Neuronal stem cell (in vitro differentiated cells): ENCODE measurements at regions not wholly inside any gene's neighbourhood (a gene's known extent, or its start where the extent isn't known, plus 50 kb on each side); places are given as distances from the start of the nearest gene placed in this dataset.

ENCODE experiments used
- DNase-seq: peaks from one replicate; pipeline ENCODE4 v3.0.0-alpha.2; 2013; ENCODE audit warnings: low spot score
- H2AFZ ChIP-seq: one replicate; pipeline ENCODE4 v1.6.1; 2013; ENCODE audit warnings: mild to moderate bottlenecking, low read length, inconsistent platforms
- H2AK5ac ChIP-seq: 2 replicates; pipeline ENCODE4 v1.6.1; 2013; ENCODE audit warnings: low read depth, mild to moderate bottlenecking, inconsistent platforms, low read length, moderate library complexity, mixed read lengths
- H2BK120ac ChIP-seq: 2 replicates; pipeline ENCODE4 v1.6.1; 2013; ENCODE audit warnings: low read depth, mild to moderate bottlenecking, inconsistent platforms, low read length, moderate library complexity, mixed read lengths
- H2BK12ac ChIP-seq: one replicate; pipeline ENCODE4 v1.6.1; 2013; ENCODE audit warnings: low read length, inconsistent platforms
- H2BK15ac ChIP-seq: 2 replicates; pipeline ENCODE4 v1.6.1; 2013; ENCODE audit warnings: mild to moderate bottlenecking, low read length, inconsistent platforms, mixed read lengths
- H2BK5ac ChIP-seq: one replicate; pipeline ENCODE4 v1.6.1; 2013; ENCODE audit warnings: inconsistent platforms, mild to moderate bottlenecking, low read length, moderate library complexity
- H3K14ac ChIP-seq: one replicate; pipeline ENCODE4 v1.6.1; 2013; ENCODE audit warnings: low read length, inconsistent platforms
- H3K18ac ChIP-seq: 2 replicates; pipeline ENCODE4 v1.6.1; 2013; ENCODE audit warnings: low read length, inconsistent platforms
- H3K23ac ChIP-seq: 2 replicates; pipeline ENCODE4 v1.6.1; 2013; ENCODE audit warnings: low read depth, mild to moderate bottlenecking, mixed read lengths, low read length, inconsistent platforms; ENCODE audit not compliant: poor library complexity
- H3K27ac ChIP-seq: replicated peaks from 3 replicates; pipeline ENCODE4 v1.5.1; 2013; ENCODE audit warnings: low read length, inconsistent platforms
- H3K27me3 ChIP-seq, 3 experiments: 2 replicates each; pipeline ENCODE4 v1.6.1; 2013; ENCODE audit warnings: low read length in 3 of 3, mild to moderate bottlenecking in 2 of 3, inconsistent platforms in 1 of 3, low read depth in 1 of 3, mixed read lengths in 1 of 3, moderate library complexity in 1 of 3; ENCODE audit not compliant: control insufficient read depth in 3 of 3, insufficient read depth in 3 of 3
- H3K36me3 ChIP-seq, 2 donors: replicated peaks in 1 of 2; 2 replicates each; pipeline ENCODE4 v1.6.1; 2013; ENCODE audit warnings: low read length in 2 of 2; ENCODE audit not compliant: control insufficient read depth in 2 of 2, insufficient read depth in 2 of 2
- H3K4ac ChIP-seq: 2 replicates; pipeline ENCODE4 v1.6.1; 2013; ENCODE audit warnings: inconsistent platforms, mild to moderate bottlenecking, low read length, moderate library complexity
- H3K4me1 ChIP-seq, 2 donors: 1 replicate in 1 of 2; 2 replicates in 1 of 2; pipeline ENCODE4 v1.6.1; 2013; ENCODE audit warnings: low read length in 2 of 2, low read depth in 1 of 2; ENCODE audit not compliant: control insufficient read depth in 2 of 2, insufficient read depth in 1 of 2
- H3K4me2 ChIP-seq: one replicate; pipeline ENCODE4 v1.6.1; 2013; ENCODE audit warnings: mild to moderate bottlenecking, low read length, inconsistent platforms; ENCODE audit not compliant: insufficient read depth, poor library complexity, severe bottlenecking
- H3K4me3 ChIP-seq, 2 donors: 2 replicates each; pipeline ENCODE4 v1.5.1; 2013; ENCODE audit warnings: low read length in 2 of 2, mild to moderate bottlenecking in 2 of 2, inconsistent platforms in 1 of 2, moderate library complexity in 1 of 2
- H3K79me1 ChIP-seq: one replicate; pipeline ENCODE4 v1.6.1; 2013; ENCODE audit warnings: low read depth, mild to moderate bottlenecking, inconsistent platforms, low read length, moderate library complexity
- H3K9ac ChIP-seq: one replicate; pipeline ENCODE4 v1.6.1; 2013; ENCODE audit warnings: mild to moderate bottlenecking, low read depth, low read length, inconsistent platforms; ENCODE audit not compliant: poor library complexity
- H3K9me3 ChIP-seq, 2 donors: replicated peaks in 1 of 2; 2 replicates each; pipeline versions ENCODE3 to v1.6.1; 2013; ENCODE audit warnings: low read length in 2 of 2, mild to moderate bottlenecking in 2 of 2, inconsistent platforms in 1 of 2, low read depth in 1 of 2, mixed read lengths in 1 of 2, moderate library complexity in 1 of 2; ENCODE audit not compliant: control insufficient read depth in 2 of 2, insufficient read depth in 1 of 2
- H4K8ac ChIP-seq: one replicate; pipeline ENCODE4 v1.6.1; 2013; ENCODE audit warnings: low read depth, mild to moderate bottlenecking, inconsistent platforms, low read length, moderate library complexity
- H4K91ac ChIP-seq: one replicate; pipeline ENCODE4 v1.6.1; 2013; ENCODE audit warnings: low read length, low read depth, mild to moderate bottlenecking, inconsistent platforms; ENCODE audit not compliant: poor library complexity
- WGBS, 2 donors: extraction: QIAGEN DNeasy Blood & Tissue Kit; methylation state at CpG; one replicate each; pipeline ENCODE4 v1.1.7; 2013; ENCODE audit warnings: missing lambda C conversion rate in 2 of 2, mixed read lengths in 1 of 2; ENCODE audit not compliant: insufficient read length in 2 of 2, insufficient replicate concordance in 1 of 2; ENCODE audit errors: extremely low coverage in 2 of 2; 5-methylcytosine and 5-hydroxymethylcytosine counted together

DNA sequence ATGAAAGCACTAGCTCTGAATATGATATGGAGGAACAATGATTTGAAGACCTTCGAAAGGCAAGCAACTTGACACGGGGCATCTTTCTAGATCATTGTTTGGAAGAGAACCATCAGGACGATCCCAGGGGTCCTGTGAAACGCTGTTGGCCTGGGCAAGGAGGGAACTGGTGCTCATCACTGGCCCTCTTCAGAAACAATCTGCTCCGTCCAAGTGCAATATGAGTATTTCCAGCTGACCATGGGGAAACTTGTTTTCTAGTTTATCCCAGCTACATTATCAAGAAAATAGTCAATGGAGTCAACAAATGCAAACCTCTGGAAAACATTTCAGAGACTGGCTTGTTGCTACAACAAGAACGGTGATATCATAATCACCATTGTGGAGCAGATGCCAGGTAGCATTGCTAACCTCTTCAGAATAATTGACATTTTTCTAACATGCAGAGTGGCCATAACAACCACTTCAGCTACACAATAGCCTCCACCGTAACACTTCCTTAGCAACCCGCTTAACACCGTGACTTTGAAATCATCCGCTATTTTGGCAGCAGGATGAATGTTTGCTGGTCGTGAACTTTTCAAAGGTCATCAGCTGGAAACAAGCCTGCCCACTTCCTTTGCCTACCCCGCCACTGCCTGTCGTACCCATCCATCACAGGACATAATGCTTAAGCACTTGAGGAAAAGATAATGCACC, 112.0 kb upstream of the PDE10A start:
- Histone ChIP-seq H2AK5ac (no peak overlapping the region), H3K79me1 (peaks cover 2% of the 10 kb centered on the region), H2BK120ac (no peak overlapping the region), H4K8ac (no peak overlapping the region), H3K9ac (no peak overlapping the region), H3K9me3 (peaks cover 0 to 1% of the 10 kb centered on the region in 2 donors), H3K27me3 (no peaks in the 10 kb centered on the region), H3K18ac (no peak overlapping the region), H3K23ac (no peak overlapping the region), H3K4me1 (peaks cover 1 to 39% of the 10 kb centered on the region in 2 donors), H3K4me2 (no peak overlapping the region), H3K4me3 (no peak overlapping the region), H2BK12ac (no peak overlapping the region), H3K36me3 (no peaks in the 10 kb centered on the region), H3K27ac (no peak overlapping the region), H2BK5ac (no peak overlapping the region), H3K4ac (no peak overlapping the region), H2AFZ (no peak overlapping the region), H4K91ac (no peak overlapping the region), H3K14ac (peak overlapping the region; percentile 94), H2BK15ac (no peak overlapping the region)
- no peak for DNase-seq
- WGBS, 2 donors: no CpG with 5 or more reads among the region's 13 CpGs

DNA sequence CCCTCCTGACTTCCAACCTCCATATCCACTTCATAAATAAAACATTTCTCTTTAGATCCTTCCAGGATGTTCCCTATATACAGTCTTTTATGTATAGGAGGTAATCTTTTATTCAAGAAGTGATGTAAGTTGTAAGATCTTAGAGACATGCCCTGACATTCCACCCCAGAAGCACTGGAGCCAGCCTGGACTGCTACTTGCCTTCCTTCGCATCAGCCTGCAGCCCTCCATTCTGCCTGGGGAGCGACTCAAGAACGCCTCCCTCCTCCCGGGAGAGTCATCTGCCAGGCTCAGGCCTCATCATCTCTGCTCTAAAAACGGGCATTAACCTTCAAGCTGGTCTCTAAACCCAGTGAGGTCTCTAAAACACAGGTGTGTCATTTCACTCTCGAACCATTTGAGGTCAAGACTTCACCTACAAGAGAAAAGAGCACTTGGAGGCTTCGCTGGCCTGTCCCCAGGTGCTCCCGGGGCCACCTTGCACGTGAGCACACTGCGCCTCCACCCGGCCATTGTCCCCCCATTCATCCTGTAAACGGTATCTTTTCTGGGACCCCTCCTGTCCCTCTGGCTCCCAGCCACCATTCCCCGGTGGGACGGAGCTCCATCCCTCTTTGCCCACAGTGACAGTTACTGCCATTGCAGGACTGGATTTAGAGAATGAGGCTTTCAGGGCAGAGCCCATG, 107.5 kb upstream of the PDE10A start:
- no peak overlapping the region for H3K4me2 ChIP-seq
- H2AK5ac ChIP-seq: no peak overlapping the region
- peak overlapping the region; percentile 72 for H2AFZ ChIP-seq
- no peak for DNase-seq
- H3K79me1 ChIP-seq: peaks cover 2% of the 10 kb centered on the region
- H3K27me3 ChIP-seq: no peaks in the 10 kb centered on the region
- H3K4ac ChIP-seq: no peak overlapping the region
- H3K18ac ChIP-seq: no peak overlapping the region
- no peak overlapping the region for H2BK120ac ChIP-seq
- no peaks in the 10 kb centered on the region for H3K36me3 ChIP-seq
- H3K9me3 ChIP-seq: peaks cover 0 to 2% of the 10 kb centered on the region in 2 donors
- no peak overlapping the region for H3K23ac ChIP-seq
- no peak overlapping the region for H2BK5ac ChIP-seq
- H3K27ac ChIP-seq: no peak overlapping the region
- H4K8ac ChIP-seq: no peak overlapping the region
- H3K4me3 ChIP-seq: no peak overlapping the region
- no peak overlapping the region for H2BK15ac ChIP-seq
- no peak overlapping the region for H3K14ac ChIP-seq
- no peak overlapping the region for H4K91ac ChIP-seq
- no peak overlapping the region for H2BK12ac ChIP-seq
- H3K4me1 ChIP-seq: peaks cover 1 to 40% of the 10 kb centered on the region in 2 donors
- no peak overlapping the region for H3K9ac ChIP-seq
- WGBS, 2 donors: no CpG with 5 or more reads among the region's 14 CpGs

DNA sequence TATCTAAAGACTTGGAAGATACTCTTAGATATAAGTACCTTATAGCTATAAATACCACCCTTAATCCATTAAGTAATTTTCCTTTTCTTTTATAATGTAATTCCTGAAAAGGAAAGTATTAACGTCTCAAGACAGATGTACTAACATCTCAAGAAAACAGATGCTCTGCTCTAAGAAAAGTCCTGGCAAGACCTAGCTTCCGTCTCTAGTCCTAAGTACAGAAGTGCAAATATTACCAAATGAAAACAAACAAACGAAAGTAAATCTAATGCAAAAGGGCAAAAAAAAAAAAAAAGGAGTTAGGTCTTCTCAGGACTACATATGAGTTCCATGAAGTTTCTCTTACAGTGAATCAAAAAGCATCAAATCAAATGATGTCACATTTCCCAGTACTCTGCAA, 106.8 kb upstream of the PDE10A start:
- Histone ChIP-seq H3K9me3 (peaks cover 0 to 2% of the 10 kb centered on the region in 2 donors), H3K27ac (no peak overlapping the region), H3K36me3 (no peaks in the 10 kb centered on the region), H3K4me1 (peaks cover 1 to 36% of the 10 kb centered on the region in 2 donors), H2AK5ac (no peak overlapping the region), H3K14ac (no peak overlapping the region), H2AFZ (no peak overlapping the region), H3K23ac (no peak overlapping the region), H2BK120ac (no peak overlapping the region), H2BK5ac (no peak overlapping the region), H3K9ac (no peak overlapping the region), H4K8ac (no peak overlapping the region), H3K18ac (no peak overlapping the region), H2BK12ac (no peak overlapping the region), H3K4ac (no peak overlapping the region), H3K27me3 (no peaks in the 10 kb centered on the region), H3K79me1 (peaks cover 2% of the 10 kb centered on the region), H3K4me2 (no peak overlapping the region), H4K91ac (no peak overlapping the region), H3K4me3 (no peak overlapping the region), H2BK15ac (no peak overlapping the region)
- DNase-seq: no peak
- WGBS, 2 donors: no CpG with 5 or more reads among the region's 3 CpGs

DNA sequence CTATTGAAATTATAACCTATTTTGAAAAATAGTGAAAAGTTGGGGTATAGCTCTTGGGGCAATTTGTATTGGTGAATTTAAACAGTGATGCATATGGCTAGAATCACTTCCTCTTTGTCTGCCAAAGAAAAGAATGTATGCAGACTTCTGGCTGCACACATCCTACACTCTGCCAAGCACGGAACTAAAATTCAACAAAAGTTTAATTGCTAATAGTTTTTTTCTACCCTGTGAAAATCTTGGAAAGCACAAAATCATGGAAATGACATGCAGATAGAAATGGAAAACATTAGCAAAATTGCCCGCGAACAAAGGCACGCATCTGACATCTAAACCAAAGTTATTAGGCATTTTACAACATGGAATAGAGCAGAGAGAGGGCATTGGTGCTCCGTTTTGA, 106.4 kb upstream of the PDE10A start:
- Histone ChIP-seq H3K14ac (no peak overlapping the region), H2BK12ac (no peak overlapping the region), H3K9ac (no peak overlapping the region), H2BK120ac (no peak overlapping the region), H3K18ac (no peak overlapping the region), H2AFZ (no peak overlapping the region), H3K79me1 (peaks cover 2% of the 10 kb centered on the region), H3K27ac (no peak overlapping the region), H3K4me1 (peaks cover 1 to 32% of the 10 kb centered on the region in 2 donors), H2BK5ac (no peak overlapping the region), H3K9me3 (peaks cover 0 to 2% of the 10 kb centered on the region in 2 donors), H3K4ac (no peak overlapping the region), H2BK15ac (no peak overlapping the region), H3K4me3 (no peak overlapping the region), H3K27me3 (no peaks in the 10 kb centered on the region), H3K4me2 (no peak overlapping the region), H2AK5ac (no peak overlapping the region), H4K91ac (no peak overlapping the region), H3K23ac (no peak overlapping the region), H3K36me3 (no peaks in the 10 kb centered on the region), H4K8ac (no peak overlapping the region)
- WGBS, 2 donors: no CpG with 5 or more reads among the region's 5 CpGs
- DNase-seq: no peak
